H9 (cell line): ENCODE measurements at regions not wholly inside any gene's neighbourhood (a gene's known extent, or its start where the extent isn't known, plus 50 kb on each side); places are given as distances from the start of the nearest gene placed in this dataset.

ENCODE experiments used
- DNase-seq: peaks from one replicate; pipeline ENCODE4 v3.0.0-alpha.2; 2017
- H2AFZ ChIP-seq: one replicate; pipeline ENCODE4 v1.6.1; 2013; ENCODE audit warnings: mild to moderate bottlenecking, low read length, control low read depth, moderate library complexity
- H2AK5ac ChIP-seq: 2 replicates; pipeline ENCODE4 v1.6.1; 2013; ENCODE audit warnings: low read length, control low read depth, mixed read lengths; ENCODE audit not compliant: insufficient read length
- H2BK120ac ChIP-seq: one replicate; pipeline ENCODE4 v1.6.1; 2013; ENCODE audit warnings: low read depth, mild to moderate bottlenecking, low read length, control low read depth, inconsistent platforms; ENCODE audit not compliant: poor library complexity, severe bottlenecking
- H2BK12ac ChIP-seq: 2 replicates; pipeline ENCODE4 v1.6.1; 2013; ENCODE audit warnings: low read length, control low read depth, mixed read lengths, low read depth; ENCODE audit not compliant: insufficient read length
- H2BK15ac ChIP-seq: 2 replicates; pipeline ENCODE4 v1.6.1; 2013; ENCODE audit warnings: low read depth, low read length, control low read depth
- H2BK20ac ChIP-seq: one replicate; pipeline ENCODE4 v1.6.1; 2013; ENCODE audit warnings: low read depth, mild to moderate bottlenecking, low read length, control low read depth, inconsistent platforms; ENCODE audit not compliant: poor library complexity, severe bottlenecking
- H2BK5ac ChIP-seq: 2 replicates; pipeline ENCODE4 v1.6.1; 2013; ENCODE audit warnings: low read length, control low read depth, mixed read lengths; ENCODE audit not compliant: insufficient read length
- H3K14ac ChIP-seq: 2 replicates; pipeline ENCODE4 v1.6.1; 2013; ENCODE audit warnings: low read length, control low read depth; ENCODE audit not compliant: insufficient read depth
- H3K18ac ChIP-seq: 2 replicates; pipeline ENCODE4 v1.6.1; 2013; ENCODE audit warnings: low read depth, mild to moderate bottlenecking, mixed read lengths, low read length, control low read depth; ENCODE audit not compliant: insufficient read length
- H3K23ac ChIP-seq: 2 replicates; pipeline ENCODE4 v1.6.1; 2013; ENCODE audit warnings: low read length, control low read depth, mixed read lengths, low read depth; ENCODE audit not compliant: insufficient read length
- H3K23me2 ChIP-seq: 2 replicates; pipeline ENCODE4 v1.6.1; 2013; ENCODE audit warnings: low read depth, mild to moderate bottlenecking, mixed read lengths, low read length, control low read depth; ENCODE audit not compliant: insufficient read length, poor library complexity, severe bottlenecking
- H3K27ac ChIP-seq: 2 replicates; pipeline ENCODE4 v1.5.1; 2013; ENCODE audit warnings: low read length, control low read depth, mixed read lengths, low read depth; ENCODE audit not compliant: insufficient read length
- H3K27me3 ChIP-seq: 2 replicates; pipeline ENCODE4 v1.6.1; 2013; ENCODE audit warnings: low read length, control low read depth, inconsistent platforms; ENCODE audit not compliant: insufficient read depth
- H3K4ac ChIP-seq: 2 replicates; pipeline ENCODE4 v1.6.1; 2013; ENCODE audit warnings: low read depth, mild to moderate bottlenecking, control low read depth, inconsistent platforms, low read length, moderate library complexity
- H3K4me1 ChIP-seq: 2 replicates; pipeline ENCODE4 v1.6.1; 2013; ENCODE audit warnings: low read length, control low read depth, inconsistent platforms; ENCODE audit not compliant: insufficient read depth
- H3K4me2 ChIP-seq: 2 replicates; pipeline ENCODE4 v1.6.1; 2013; ENCODE audit warnings: low read length, control low read depth, mixed read lengths; ENCODE audit not compliant: insufficient read length, insufficient read depth
- H3K56ac ChIP-seq: 2 replicates; pipeline ENCODE4 v1.6.1; 2013; ENCODE audit warnings: low read depth, mild to moderate bottlenecking, mixed read lengths, low read length, control low read depth; ENCODE audit not compliant: insufficient read length
- H3K79me1 ChIP-seq: 2 replicates; pipeline ENCODE4 v1.6.1; 2013; ENCODE audit warnings: low read depth, mild to moderate bottlenecking, moderate library complexity, low read length, control low read depth, inconsistent platforms; ENCODE audit not compliant: insufficient read depth, poor library complexity, severe bottlenecking
- H3K79me2 ChIP-seq: 2 replicates; pipeline ENCODE4 v1.6.1; 2013; ENCODE audit warnings: low read length, control low read depth, inconsistent platforms; ENCODE audit not compliant: insufficient read depth
- H3K9ac ChIP-seq: 2 replicates; pipeline ENCODE4 v1.6.1; 2013; ENCODE audit warnings: low read length, control low read depth, mixed read lengths; ENCODE audit not compliant: insufficient read length; ENCODE audit errors: extremely low read depth
- H3K9me3 ChIP-seq: one replicate; pipeline ENCODE4 v1.6.1; 2013; ENCODE audit warnings: low read depth, low read length, inconsistent platforms; ENCODE audit not compliant: control insufficient read depth
- H3T11ph ChIP-seq: one replicate; pipeline ENCODE4 v1.6.1; 2013; ENCODE audit warnings: mild to moderate bottlenecking, low read length, control low read depth, inconsistent platforms
- H4K20me1 ChIP-seq: one replicate; pipeline ENCODE4 v1.6.1; 2013; ENCODE audit not compliant: control insufficient read depth, insufficient read length, insufficient read depth
- H4K5ac ChIP-seq: 2 replicates; pipeline ENCODE4 v1.6.1; 2013; ENCODE audit warnings: low read depth, mild to moderate bottlenecking, mixed read lengths, low read length, control low read depth; ENCODE audit not compliant: insufficient read length
- H4K8ac ChIP-seq: replicated peaks from 2 replicates; pipeline ENCODE4 v1.6.1; 2013; ENCODE audit warnings: low read length, control low read depth, mixed read lengths, low read depth; ENCODE audit not compliant: insufficient read length
- H4K91ac ChIP-seq: 2 replicates; pipeline ENCODE4 v1.6.1; 2013; ENCODE audit warnings: low read depth, mild to moderate bottlenecking, moderate library complexity, mixed read lengths, low read length, control low read depth; ENCODE audit not compliant: insufficient read length
- H3K27ac Mint-ChIP-seq, 3 experiments: 2 replicates in 2 of 3; 3 replicates in 1 of 3; pipeline ENCODE4 v1.8.0; 2020 to 2021; ENCODE audit warnings: mixed read lengths in 3 of 3, mild to moderate bottlenecking in 1 of 3, moderate library complexity in 1 of 3
- H3K27me3 Mint-ChIP-seq: 2 replicates; pipeline ENCODE4 v1.8.0; 2021; ENCODE audit warnings: low read depth, mild to moderate bottlenecking, moderate library complexity, mixed read lengths
- H3K36me3 Mint-ChIP-seq, 3 experiments: 2 replicates in 2 of 3; 3 replicates in 1 of 3; pipeline ENCODE4 v1.8.0; 2020 to 2021; ENCODE audit warnings: low read depth in 3 of 3, mixed read lengths in 3 of 3; ENCODE audit not compliant: insufficient read depth in 1 of 3
- H3K4me1 Mint-ChIP-seq, 2 experiments: 2 replicates each; pipeline ENCODE4 v1.8.0; 2020; ENCODE audit warnings: mixed read lengths in 2 of 2
- H3K4me3 Mint-ChIP-seq, 2 experiments: 2 replicates in 1 of 2; 3 replicates in 1 of 2; pipeline ENCODE4 v1.8.0; 2020 to 2021; ENCODE audit warnings: mild to moderate bottlenecking in 2 of 2, mixed read lengths in 2 of 2, moderate library complexity in 1 of 2
- H3K9me3 Mint-ChIP-seq, 2 experiments: 2 replicates in 1 of 2; 3 replicates in 1 of 2; pipeline ENCODE4 v1.8.0; 2020; ENCODE audit warnings: mild to moderate bottlenecking in 2 of 2, mixed read lengths in 2 of 2, moderate library complexity in 1 of 2
- WGBS: extraction: QIAGEN DNeasy Blood & Tissue Kit; methylation state at CpG from one replicate; pipeline ENCODE4 v1.1.7; 2013; ENCODE audit warnings: missing lambda C conversion rate, low lambda C conversion rate, mixed read lengths; ENCODE audit not compliant: insufficient read length; ENCODE audit errors: extremely low coverage; 5-methylcytosine and 5-hydroxymethylcytosine counted together
- TF ChIP-seq, protein P1 (sequence below): fragments of 200-600 bp; sonication (generic); conservative IDR thresholded peaks from 3 replicates; pipeline ENCODE4 v1.8.0; 2021; ENCODE audit warnings: antibody characterized with exemption, mild to moderate bottlenecking

DNA sequence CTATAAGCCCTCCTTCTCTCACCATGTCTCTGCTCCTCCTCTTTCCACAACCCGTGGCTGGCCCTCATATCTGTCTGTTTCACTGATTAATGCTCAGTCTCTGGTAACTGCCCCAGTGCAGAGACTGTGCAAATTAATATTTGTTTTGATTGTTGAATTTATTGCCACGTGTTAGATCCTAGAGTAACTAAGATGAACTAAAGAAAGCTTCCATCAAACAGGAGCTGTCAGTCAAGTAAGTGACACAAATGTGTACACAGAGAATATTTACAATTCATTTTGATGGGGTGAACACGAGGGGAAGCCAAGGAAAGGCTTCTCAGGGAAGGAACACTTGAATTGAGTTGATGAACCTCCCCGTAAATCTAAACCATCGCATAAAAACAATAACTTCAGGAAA, 182.5 kb downstream of the BAMBI start:
- Histone ChIP-seq H2BK20ac (no peak overlapping the region), H3K23me2 (no peaks in the 10 kb centered on the region), H3K4ac (no peak overlapping the region), H4K8ac (no peak overlapping the region), H3K79me1 (no peaks in the 10 kb centered on the region), H3K79me2 (no peaks in the 10 kb centered on the region), H2BK5ac (no peak overlapping the region), H3K27me3 (no peaks in the 10 kb centered on the region), H2AK5ac (no peak overlapping the region), H4K20me1 (no peaks in the 10 kb centered on the region), H3K9ac (no peak overlapping the region), H3K9me3 (peaks cover 3% of the 10 kb centered on the region), H3K14ac (no peak overlapping the region), H4K91ac (no peak overlapping the region), H3K18ac (no peak overlapping the region), H3K4me1 (no peaks in the 10 kb centered on the region), H3K27ac (no peak overlapping the region), H2BK120ac (no peak overlapping the region), H2BK15ac (no peak overlapping the region), H3K23ac (no peak overlapping the region), H3K4me2 (no peak overlapping the region), H2BK12ac (no peak overlapping the region), H3K56ac (no peak overlapping the region), H2AFZ (no peak overlapping the region), H4K5ac (no peak overlapping the region), H3T11ph (no peak overlapping the region)
- H3K27me3 Mint-ChIP-seq: no peaks in the 10 kb centered on the region; the same call in 1 of the 2 replicates
- peaks cover 6 to 10% of the 10 kb centered on the region in 2 experiments for H3K9me3 Mint-ChIP-seq
- no peak overlapping the region for H3K27ac Mint-ChIP-seq
- no peak for DNase-seq
- no peak overlapping the region for H3K4me3 Mint-ChIP-seq
- TF ChIP-seq, protein P1, sequence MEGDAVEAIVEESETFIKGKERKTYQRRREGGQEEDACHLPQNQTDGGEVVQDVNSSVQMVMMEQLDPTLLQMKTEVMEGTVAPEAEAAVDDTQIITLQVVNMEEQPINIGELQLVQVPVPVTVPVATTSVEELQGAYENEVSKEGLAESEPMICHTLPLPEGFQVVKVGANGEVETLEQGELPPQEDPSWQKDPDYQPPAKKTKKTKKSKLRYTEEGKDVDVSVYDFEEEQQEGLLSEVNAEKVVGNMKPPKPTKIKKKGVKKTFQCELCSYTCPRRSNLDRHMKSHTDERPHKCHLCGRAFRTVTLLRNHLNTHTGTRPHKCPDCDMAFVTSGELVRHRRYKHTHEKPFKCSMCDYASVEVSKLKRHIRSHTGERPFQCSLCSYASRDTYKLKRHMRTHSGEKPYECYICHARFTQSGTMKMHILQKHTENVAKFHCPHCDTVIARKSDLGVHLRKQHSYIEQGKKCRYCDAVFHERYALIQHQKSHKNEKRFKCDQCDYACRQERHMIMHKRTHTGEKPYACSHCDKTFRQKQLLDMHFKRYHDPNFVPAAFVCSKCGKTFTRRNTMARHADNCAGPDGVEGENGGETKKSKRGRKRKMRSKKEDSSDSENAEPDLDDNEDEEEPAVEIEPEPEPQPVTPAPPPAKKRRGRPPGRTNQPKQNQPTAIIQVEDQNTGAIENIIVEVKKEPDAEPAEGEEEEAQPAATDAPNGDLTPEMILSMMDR: no peak
- whole genome bisulfite sequencing: no CpG with 5 or more reads among the region's 5 CpGs
- peaks cover 3 to 9% (median 4%) of the 10 kb centered on the region in 3 experiments; a peak in 5 of 7 replicates for H3K36me3 Mint-ChIP-seq
- H3K4me1 Mint-ChIP-seq: peaks cover 4 to 5% of the 10 kb centered on the region in 2 experiments
